GM18907 (cell line): ENCODE measurements at regions not wholly inside any gene's neighbourhood (a gene's known extent, or its start where the extent isn't known, plus 50 kb on each side); places are given as distances from the start of the nearest gene placed in this dataset.
"Not testable (repeated sequence)": the region's sequence is repeated elsewhere in the genome, so short reads cannot be mapped to it uniquely, and the experiment has no call there.

Experiments
- ATAC-seq: cut with Tn5 transposase; IDR thresholded peaks from one replicate; pipeline ENCODE4 v1.9.1; 2021; ENCODE audit warnings: mild to moderate bottlenecking, moderate library complexity; ENCODE audit not compliant: unreplicated experiment

GRCh38 chr10:107542607-107543006 lies 378.1 kb upstream of the SORCS1 start:
- ATAC-seq = no peak

- ATAC-seq = no peak
Measured at GRCh38 chr10:107542016-107542415, 377.5 kb upstream of the SORCS1 start.

GRCh38 chr10:107540981-107541380 lies 376.5 kb upstream of the SORCS1 start:
- no peak for ATAC-seq

- no peak for ATAC-seq
Measured at GRCh38 chr10:107529350-107529749, 364.8 kb upstream of the SORCS1 start.

GRCh38 chr10:107520348-107520747 lies 355.8 kb upstream of the SORCS1 start:
- no peak for ATAC-seq

- no peak for ATAC-seq
Measured at GRCh38 chr10:107517811-107518210, 353.3 kb upstream of the SORCS1 start.

GRCh38 chr10:107516349-107516748 lies 351.8 kb upstream of the SORCS1 start:
- ATAC-seq = no peak

GRCh38 chr10:107504011-107504410 lies 339.5 kb upstream of the SORCS1 start:
- not testable (repeated sequence) for ATAC-seq

GRCh38 chr10:107502229-107502985 lies 337.9 kb upstream of the SORCS1 start:
- ATAC-seq = no peak

GRCh38 chr10:107498983-107499382 lies 334.5 kb upstream of the SORCS1 start:
- ATAC-seq = no peak

GRCh38 chr10:107497024-107497423 lies 332.5 kb upstream of the SORCS1 start:
- ATAC-seq = no peak

- no peak for ATAC-seq
Measured at GRCh38 chr10:107496594-107496993, 332.1 kb upstream of the SORCS1 start.

GRCh38 chr10:107492389-107492788 lies 327.9 kb upstream of the SORCS1 start:
- no peak for ATAC-seq

GRCh38 chr10:107490389-107490788 lies 325.9 kb upstream of the SORCS1 start:
- ATAC-seq = no peak

GRCh38 chr10:107487284-107487683 lies 322.8 kb upstream of the SORCS1 start:
- ATAC-seq = no peak

GRCh38 chr10:107485019-107485418 lies 320.5 kb upstream of the SORCS1 start:
- no peak for ATAC-seq

GRCh38 chr10:107481881-107482280 lies 317.4 kb upstream of the SORCS1 start:
- no peak for ATAC-seq

- ATAC-seq = no peak
Measured at GRCh38 chr10:107481224-107481623, 316.7 kb upstream of the SORCS1 start.

- ATAC-seq = no peak
Measured at GRCh38 chr10:107480781-107481180, 316.3 kb upstream of the SORCS1 start.

- peak; percentile 84 for ATAC-seq
Measured at GRCh38 chr10:107477266-107477665, 312.8 kb upstream of the SORCS1 start.

GRCh38 chr10:107476408-107476807 lies 311.9 kb upstream of the SORCS1 start:
- ATAC-seq = no peak

- no peak for ATAC-seq
Measured at GRCh38 chr10:107474650-107475049, 310.1 kb upstream of the SORCS1 start.

- ATAC-seq = no peak
Measured at GRCh38 chr10:107473225-107473624, 308.7 kb upstream of the SORCS1 start.
